Uterus (tissue), 3 donors: ENCODE measurements at regions not wholly inside any gene's neighbourhood (a gene's known extent, or its start where the extent isn't known, plus 50 kb on each side); places are given as distances from the start of the nearest gene placed in this dataset.

ENCODE experiments used
- DNase-seq, 2 donors: peaks; one replicate each; pipeline ENCODE4 v3.0.0-alpha.2; 2019 to 2020
- H3K27ac ChIP-seq, 2 donors: fragments of 200-600 bp; sonication (generic); 1 replicate in 1 of 2; 2 replicates in 1 of 2; pipeline ENCODE4 v1.5.1; 2016 to 2018
- H3K27me3 ChIP-seq, 2 donors: fragments of 200-600 bp; sonication (generic); one replicate each; pipeline ENCODE4 v1.5.1; 2018 to 2019; ENCODE audit warnings: control low read depth in 1 of 2
- H3K36me3 ChIP-seq, 2 donors: fragments of 200-600 bp; sonication (generic); one replicate each; pipeline ENCODE4 v1.5.1; 2019; ENCODE audit warnings: control low read depth in 1 of 2
- H3K4me1 ChIP-seq, 2 donors: fragments of 200-600 bp; sonication (generic); one replicate each; pipeline ENCODE4 v1.5.1; 2018 to 2019; ENCODE audit warnings: control low read depth in 1 of 2
- H3K4me3 ChIP-seq, 2 donors: fragments of 200-600 bp; sonication (generic); 1 replicate in 1 of 2; 2 replicates in 1 of 2; pipeline ENCODE4 v1.5.1; 2018 to 2019; ENCODE audit warnings: mild to moderate bottlenecking in 1 of 2
- H3K9me3 ChIP-seq, 2 donors: fragments of 200-600 bp; sonication (generic); one replicate each; pipeline ENCODE4 v1.5.1; 2019; ENCODE audit warnings: control low read depth in 1 of 2
- POLR2A ChIP-seq, 2 donors: fragments of 450-650 bp; IDR thresholded peaks; one replicate each; pipeline ENCODE4 v1.6.1; 2016; ENCODE audit warnings: antibody characterized with exemption in 2 of 2, mild to moderate bottlenecking in 1 of 2, moderate library complexity in 1 of 2
- intact Hi-C: fragments of 100-400 bp; cut with DNase I; formaldehyde crosslinking; loops from one replicate; pipeline ENCODE4 v1.15.1; 2023; ENCODE audit warnings: low total_unique reads
- TF ChIP-seq, protein P1 (sequence below), 4 experiments: fragments of 200-600 bp in 2 of 4; fragments of 450-650 bp in 2 of 4; sonication (generic) in 2 of 4; IDR thresholded peaks; one replicate each; pipeline ENCODE4 v1.5.1; 2016 to 2019; ENCODE audit warnings: antibody characterized with exemption in 4 of 4, mild to moderate bottlenecking in 2 of 4, moderate library complexity in 1 of 4
- donor health status: DM: yes; HTN: yes; CAD: no.

GRCh38 chr22:26825960-26826935 lies 168.9 kb downstream of the MIAT start:
- H3K36me3 ChIP-seq, result no peaks in the 10 kb centered on the region
- TF ChIP-seq, protein P1, sequence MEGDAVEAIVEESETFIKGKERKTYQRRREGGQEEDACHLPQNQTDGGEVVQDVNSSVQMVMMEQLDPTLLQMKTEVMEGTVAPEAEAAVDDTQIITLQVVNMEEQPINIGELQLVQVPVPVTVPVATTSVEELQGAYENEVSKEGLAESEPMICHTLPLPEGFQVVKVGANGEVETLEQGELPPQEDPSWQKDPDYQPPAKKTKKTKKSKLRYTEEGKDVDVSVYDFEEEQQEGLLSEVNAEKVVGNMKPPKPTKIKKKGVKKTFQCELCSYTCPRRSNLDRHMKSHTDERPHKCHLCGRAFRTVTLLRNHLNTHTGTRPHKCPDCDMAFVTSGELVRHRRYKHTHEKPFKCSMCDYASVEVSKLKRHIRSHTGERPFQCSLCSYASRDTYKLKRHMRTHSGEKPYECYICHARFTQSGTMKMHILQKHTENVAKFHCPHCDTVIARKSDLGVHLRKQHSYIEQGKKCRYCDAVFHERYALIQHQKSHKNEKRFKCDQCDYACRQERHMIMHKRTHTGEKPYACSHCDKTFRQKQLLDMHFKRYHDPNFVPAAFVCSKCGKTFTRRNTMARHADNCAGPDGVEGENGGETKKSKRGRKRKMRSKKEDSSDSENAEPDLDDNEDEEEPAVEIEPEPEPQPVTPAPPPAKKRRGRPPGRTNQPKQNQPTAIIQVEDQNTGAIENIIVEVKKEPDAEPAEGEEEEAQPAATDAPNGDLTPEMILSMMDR (IDR thresholded peaks at IDR 0.05), result no peak
- TF ChIP-seq POLR2A (IDR thresholded peaks at IDR 0.05), result no peak
- no peaks in the 10 kb centered on the region for H3K27me3 ChIP-seq
- no peak overlapping the region for H3K27ac ChIP-seq
- no peaks in the 10 kb centered on the region for H3K9me3 ChIP-seq
- intact Hi-C loops, result no loop called here
- no peaks in the 10 kb centered on the region for H3K4me1 ChIP-seq
- no peak overlapping the region for H3K4me3 ChIP-seq
- no peak for DNase-seq

DNA sequence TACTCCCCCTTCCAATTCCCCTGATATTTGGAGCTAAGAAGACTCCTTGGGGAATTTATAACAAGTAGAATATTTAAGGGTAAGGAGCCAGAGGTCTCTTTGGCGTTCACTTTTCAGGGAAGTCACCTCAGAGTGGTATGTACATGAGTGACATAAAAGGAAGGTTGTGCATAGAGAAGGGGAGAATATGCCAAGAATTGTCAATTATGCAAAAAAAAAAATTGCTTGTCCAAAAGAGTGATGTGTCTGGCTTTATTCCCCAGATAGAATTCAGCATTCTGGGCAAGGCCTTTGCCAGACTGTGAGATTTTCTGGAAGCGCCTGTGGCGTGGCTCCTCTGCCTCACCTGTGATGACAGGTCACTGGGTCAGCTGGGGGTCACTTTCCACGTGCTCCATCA lies 170.2 kb downstream of the MIAT start:
- TF ChIP-seq, protein P1 (IDR thresholded peaks at IDR 0.05), result no peak
- H3K27ac ChIP-seq, result no peak overlapping the region
- no peaks in the 10 kb centered on the region for H3K9me3 ChIP-seq
- H3K4me1 ChIP-seq, result no peaks in the 10 kb centered on the region
- H3K36me3 ChIP-seq, result no peaks in the 10 kb centered on the region
- H3K4me3 ChIP-seq, result no peak overlapping the region
- no peaks in the 10 kb centered on the region for H3K27me3 ChIP-seq
- intact Hi-C loops, result no loop called here
- no peak for DNase-seq

DNA sequence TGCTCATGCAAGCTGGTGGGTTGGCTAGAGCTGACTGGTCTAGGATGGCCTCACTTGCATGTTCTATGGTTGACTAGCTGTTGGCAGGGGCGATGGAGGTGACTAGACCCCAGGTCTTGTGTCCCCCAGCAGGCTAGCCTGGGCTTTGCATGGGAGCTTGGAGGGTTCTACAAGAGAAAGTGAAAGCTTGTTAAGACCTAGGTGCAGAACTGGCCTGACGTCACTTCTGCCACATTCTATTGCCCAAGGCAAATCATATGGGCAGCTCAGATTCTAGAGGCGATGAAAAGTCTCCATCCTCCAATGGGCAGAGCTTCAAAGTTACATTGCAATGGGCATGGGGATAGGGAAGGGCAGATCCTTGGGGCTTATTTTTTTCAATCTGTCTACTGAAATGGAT lies 170.9 kb downstream of the MIAT start:
- Histone ChIP-seq H3K36me3 (no peaks in the 10 kb centered on the region), H3K4me3 (no peak overlapping the region), H3K27me3 (no peaks in the 10 kb centered on the region), H3K9me3 (no peaks in the 10 kb centered on the region), H3K4me1 (no peaks in the 10 kb centered on the region), H3K27ac (no peak overlapping the region)
- intact Hi-C loops, result no loop called here
- TF ChIP-seq, protein P1 (IDR thresholded peaks at IDR 0.05), result no peak
- no peak for TF ChIP-seq POLR2A (IDR thresholded peaks at IDR 0.05)
- no peak for DNase-seq

- DNase-seq, result no peak
- no peaks in the 10 kb centered on the region for H3K27me3 ChIP-seq
- H3K9me3 ChIP-seq, result no peaks in the 10 kb centered on the region
- no peak overlapping the region for H3K27ac ChIP-seq
- H3K36me3 ChIP-seq, result no peaks in the 10 kb centered on the region
- no peak overlapping the region for H3K4me3 ChIP-seq
- TF ChIP-seq, protein P1 (IDR thresholded peaks at IDR 0.05), result no peak
- no peak for TF ChIP-seq POLR2A (IDR thresholded peaks at IDR 0.05)
- H3K4me1 ChIP-seq, result no peaks in the 10 kb centered on the region
- intact Hi-C loops, result no loop called here
Observed at GRCh38 chr22:26830837-26831236, 173.4 kb downstream of the MIAT start.

- Histone ChIP-seq H3K36me3 (no peaks in the 10 kb centered on the region), H3K27ac (no peak overlapping the region), H3K4me3 (no peak overlapping the region), H3K9me3 (no peaks in the 10 kb centered on the region), H3K4me1 (no peaks in the 10 kb centered on the region), H3K27me3 (no peaks in the 10 kb centered on the region)
- TF ChIP-seq, protein P1 (IDR thresholded peaks at IDR 0.05), result no peak
- no peak for TF ChIP-seq POLR2A (IDR thresholded peaks at IDR 0.05)
- no peak for DNase-seq
- intact Hi-C loops, result no loop called here
Observed at GRCh38 chr22:26835023-26835422, 177.6 kb downstream of the MIAT start.
